Mammary epithelial cell (primary cell): ENCODE measurements at regions not wholly inside any gene's neighbourhood (a gene's known extent, or its start where the extent isn't known, plus 50 kb on each side); places are given as distances from the start of the nearest gene placed in this dataset.

Source experiments
- EZH2 ChIP-seq: IDR thresholded peaks from 2 replicates; pipeline ENCODE4 v1.6.1; 2012; ENCODE audit warnings: low read length, inconsistent platforms, borderline replicate concordance
- TF ChIP-seq, protein P1 (sequence below), 2 donors: IDR thresholded peaks in 1 of 2; conservative IDR thresholded peaks in 1 of 2; 2 replicates each; pipeline ENCODE4 v1.5.1; 2011 to 2012; ENCODE audit warnings: inconsistent platforms in 2 of 2, low read length in 2 of 2, mild to moderate bottlenecking in 2 of 2, control low read depth in 1 of 2, low read depth in 1 of 2; ENCODE audit not compliant: insufficient read depth in 1 of 2; ENCODE audit errors: extremely low read depth in 1 of 2

DNA sequence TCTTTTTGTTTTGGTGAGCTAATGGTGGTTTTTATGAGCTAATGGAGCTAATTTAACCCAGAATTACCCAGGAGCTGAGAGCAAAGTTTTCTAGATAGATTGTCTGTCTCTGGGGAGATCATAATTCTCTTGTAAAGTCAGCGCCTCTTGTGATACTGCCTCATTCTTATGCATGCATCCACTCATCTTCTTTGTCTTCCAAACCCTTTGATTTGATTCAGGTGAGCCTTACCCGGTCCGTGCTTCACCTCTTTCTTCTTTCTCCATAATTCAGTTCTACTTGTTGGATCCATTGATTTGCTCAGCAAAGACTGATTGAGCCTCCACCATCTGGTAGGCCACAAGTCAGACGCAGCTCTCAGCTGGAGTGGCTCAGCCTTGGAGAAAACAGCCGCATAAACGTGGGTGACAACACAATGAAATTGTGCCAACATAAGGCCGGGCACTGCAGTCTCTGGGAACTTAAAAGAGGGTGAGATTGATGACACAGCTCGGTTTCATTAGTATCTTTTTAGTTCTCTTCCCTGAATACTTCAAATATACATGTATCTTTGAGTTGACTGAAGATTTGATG, 158.5 kb upstream of the SH3BP4 start:
- TF ChIP-seq, protein P1, sequence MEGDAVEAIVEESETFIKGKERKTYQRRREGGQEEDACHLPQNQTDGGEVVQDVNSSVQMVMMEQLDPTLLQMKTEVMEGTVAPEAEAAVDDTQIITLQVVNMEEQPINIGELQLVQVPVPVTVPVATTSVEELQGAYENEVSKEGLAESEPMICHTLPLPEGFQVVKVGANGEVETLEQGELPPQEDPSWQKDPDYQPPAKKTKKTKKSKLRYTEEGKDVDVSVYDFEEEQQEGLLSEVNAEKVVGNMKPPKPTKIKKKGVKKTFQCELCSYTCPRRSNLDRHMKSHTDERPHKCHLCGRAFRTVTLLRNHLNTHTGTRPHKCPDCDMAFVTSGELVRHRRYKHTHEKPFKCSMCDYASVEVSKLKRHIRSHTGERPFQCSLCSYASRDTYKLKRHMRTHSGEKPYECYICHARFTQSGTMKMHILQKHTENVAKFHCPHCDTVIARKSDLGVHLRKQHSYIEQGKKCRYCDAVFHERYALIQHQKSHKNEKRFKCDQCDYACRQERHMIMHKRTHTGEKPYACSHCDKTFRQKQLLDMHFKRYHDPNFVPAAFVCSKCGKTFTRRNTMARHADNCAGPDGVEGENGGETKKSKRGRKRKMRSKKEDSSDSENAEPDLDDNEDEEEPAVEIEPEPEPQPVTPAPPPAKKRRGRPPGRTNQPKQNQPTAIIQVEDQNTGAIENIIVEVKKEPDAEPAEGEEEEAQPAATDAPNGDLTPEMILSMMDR (conservative IDR thresholded peaks at IDR 0.05 in 1 of 2, IDR thresholded peaks at IDR 0.05 in 1 of 2; ENCODE audit: extremely low read depth in 1 of 2, insufficient read depth in 1 of 2, low read depth in 1 of 2, low read length in 2 of 2) = no peak
- TF ChIP-seq EZH2 = no peak
